AG04450 (cell line): ENCODE measurements at regions not wholly inside any gene's neighbourhood (a gene's known extent, or its start where the extent isn't known, plus 50 kb on each side); places are given as distances from the start of the nearest gene placed in this dataset.

Experiments
- CTCF ChIA-PET: fragments of 300-600, 350-600 bp; formaldehyde crosslinking; extraction: SDS; loops from one replicate; lab custom pipeline; 2022; ENCODE audit warnings: antibody characterized with exemption, inconsistent platforms; lab: Charles Lee
- POLR2A ChIA-PET: fragments of 350-600 bp; formaldehyde crosslinking; extraction: SDS; loops from one replicate; lab custom pipeline; 2021; ENCODE audit warnings: antibody characterized with exemption, inconsistent platforms; lab: Yijun Ruan, JAX
- DNase-seq: peaks from one replicate; pipeline ENCODE4 v3.0.0-alpha.2; 2011; ENCODE audit warnings: low read depth, low spot score
- H3K27ac ChIP-seq: one replicate; pipeline ENCODE4 v1.5.1; 2012; ENCODE audit warnings: low read depth, low read length, control low read depth
- H3K27me3 ChIP-seq: one replicate; pipeline ENCODE4 v1.6.0; 2012; ENCODE audit warnings: low read length; ENCODE audit not compliant: control insufficient read depth, insufficient read depth
- H3K4me3 ChIP-seq: 2 replicates; pipeline ENCODE4 v1.5.1; 2011; ENCODE audit warnings: mild to moderate bottlenecking, low read depth, low read length, control low read depth
- H3K9me3 ChIP-seq: 2 replicates; pipeline ENCODE4 v1.5.1; 2012; ENCODE audit warnings: low read length; ENCODE audit not compliant: control insufficient read depth, insufficient read depth
- TF ChIP-seq, protein P1 (sequence below): IDR thresholded peaks from 2 replicates; pipeline ENCODE4 v1.5.1; 2011; ENCODE audit warnings: low read depth, low read length, control low read depth, inconsistent platforms

DNA sequence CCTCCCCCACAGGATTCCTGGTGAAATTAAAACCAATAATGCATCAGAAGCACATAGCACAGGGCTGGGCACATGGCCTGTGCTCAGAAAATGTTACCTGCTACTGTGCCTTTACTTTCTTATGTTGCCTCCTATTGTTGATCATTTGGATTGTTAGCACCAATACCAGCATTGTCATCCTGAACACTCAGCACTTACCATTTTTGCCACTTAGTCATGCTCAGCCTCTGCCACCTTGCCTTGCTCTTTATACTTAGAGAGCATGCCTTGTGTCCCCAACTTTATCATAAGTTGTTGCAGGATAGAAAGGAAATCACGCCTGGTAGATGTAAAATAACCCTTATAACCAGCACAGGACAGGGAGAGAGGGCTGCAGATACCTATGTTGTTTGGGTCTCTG, 361.0 kb upstream of the RUNX1 start:
- POLR2A ChIA-PET = no interaction called here
- TF ChIP-seq, protein P1, sequence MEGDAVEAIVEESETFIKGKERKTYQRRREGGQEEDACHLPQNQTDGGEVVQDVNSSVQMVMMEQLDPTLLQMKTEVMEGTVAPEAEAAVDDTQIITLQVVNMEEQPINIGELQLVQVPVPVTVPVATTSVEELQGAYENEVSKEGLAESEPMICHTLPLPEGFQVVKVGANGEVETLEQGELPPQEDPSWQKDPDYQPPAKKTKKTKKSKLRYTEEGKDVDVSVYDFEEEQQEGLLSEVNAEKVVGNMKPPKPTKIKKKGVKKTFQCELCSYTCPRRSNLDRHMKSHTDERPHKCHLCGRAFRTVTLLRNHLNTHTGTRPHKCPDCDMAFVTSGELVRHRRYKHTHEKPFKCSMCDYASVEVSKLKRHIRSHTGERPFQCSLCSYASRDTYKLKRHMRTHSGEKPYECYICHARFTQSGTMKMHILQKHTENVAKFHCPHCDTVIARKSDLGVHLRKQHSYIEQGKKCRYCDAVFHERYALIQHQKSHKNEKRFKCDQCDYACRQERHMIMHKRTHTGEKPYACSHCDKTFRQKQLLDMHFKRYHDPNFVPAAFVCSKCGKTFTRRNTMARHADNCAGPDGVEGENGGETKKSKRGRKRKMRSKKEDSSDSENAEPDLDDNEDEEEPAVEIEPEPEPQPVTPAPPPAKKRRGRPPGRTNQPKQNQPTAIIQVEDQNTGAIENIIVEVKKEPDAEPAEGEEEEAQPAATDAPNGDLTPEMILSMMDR = no peak
- Histone ChIP-seq H3K4me3 (no peak overlapping the region), H3K27ac (no peak overlapping the region), H3K9me3 (peaks cover 4% of the 10 kb centered on the region; the same call in 1 of the 2 replicates), H3K27me3 (no peaks in the 10 kb centered on the region)
- DNase-seq = no peak
- CTCF ChIA-PET = no interaction called here

DNA sequence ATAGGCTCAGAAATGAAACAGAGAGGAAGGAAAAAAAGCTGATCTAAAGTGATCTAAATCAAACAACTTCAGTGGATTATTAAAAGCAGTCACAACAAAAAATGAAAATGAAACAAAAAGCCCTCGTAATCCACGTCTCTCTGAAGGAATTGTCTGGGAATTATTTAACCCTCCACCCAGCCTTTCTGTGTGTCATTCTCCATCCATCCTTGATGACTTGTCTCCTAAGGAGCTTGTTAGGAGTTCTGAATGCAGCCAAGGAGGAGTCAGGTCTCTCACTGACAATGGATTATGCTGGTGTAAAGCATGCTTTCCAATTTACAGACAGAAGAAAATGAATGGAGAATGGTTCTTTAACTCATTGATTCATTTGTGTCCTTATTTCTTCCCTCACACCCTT, 359.3 kb upstream of the RUNX1 start:
- TF ChIP-seq, protein P1 = no peak
- Histone ChIP-seq H3K4me3 (peak overlapping the region; percentile 34), H3K27me3 (no peaks in the 10 kb centered on the region), H3K9me3 (peaks cover 4% of the 10 kb centered on the region; the same call in 1 of the 2 replicates), H3K27ac (no peak overlapping the region)
- CTCF ChIA-PET = interaction anchor here (1.2 kb wide), 1 partner anchor 9 kb away, joined by 3 read pairs; no protein-coding TSS in a partner anchor
- no peak for DNase-seq
- POLR2A ChIA-PET = no interaction called here

DNA sequence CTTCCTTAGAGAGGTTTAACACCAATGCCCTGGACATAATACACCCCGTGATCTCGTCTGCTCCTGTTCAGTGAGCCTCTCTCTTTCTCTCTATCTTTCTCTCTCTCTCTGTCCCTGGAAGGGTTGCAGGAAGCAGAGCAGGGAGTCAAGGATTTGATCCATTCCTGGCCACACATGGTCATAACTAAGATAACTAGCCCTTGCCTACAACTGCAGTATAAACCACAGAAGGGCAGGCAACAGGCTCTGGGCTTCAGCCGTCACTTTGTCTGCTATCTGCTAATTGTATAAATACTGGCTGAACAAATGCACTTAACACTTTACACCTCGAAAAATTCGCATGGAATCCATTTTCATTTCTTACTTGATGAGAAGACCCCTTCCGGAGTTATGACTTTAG, 357.5 kb upstream of the RUNX1 start:
- peaks cover 4% of the 10 kb centered on the region; the same call in 1 of the 2 replicates for H3K9me3 ChIP-seq
- no peak overlapping the region for H3K4me3 ChIP-seq
- POLR2A ChIA-PET = no interaction called here
- CTCF ChIA-PET = no interaction called here
- H3K27ac ChIP-seq = no peak overlapping the region
- H3K27me3 ChIP-seq = no peaks in the 10 kb centered on the region
- TF ChIP-seq, protein P1 = no peak
- no peak for DNase-seq

DNA sequence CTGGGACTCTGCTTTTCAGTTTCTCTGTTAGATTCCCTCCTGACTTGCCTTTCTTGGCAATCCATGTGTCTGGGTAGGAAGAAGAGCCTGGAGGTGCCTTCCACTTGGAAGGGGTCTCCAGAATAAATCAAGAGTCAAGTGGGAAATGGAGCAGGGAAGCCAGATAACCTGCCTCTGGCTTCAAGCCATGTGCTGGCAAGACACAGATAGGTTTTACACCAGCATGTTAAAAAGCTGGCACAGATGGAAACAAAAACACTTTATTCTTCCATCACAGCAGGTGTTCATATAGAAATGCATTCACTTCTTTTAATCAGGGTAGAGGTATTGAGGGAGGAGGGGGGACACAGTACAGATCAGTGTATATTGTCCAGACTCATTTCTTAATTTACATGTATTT, 356.9 kb upstream of the RUNX1 start:
- no peaks in the 10 kb centered on the region for H3K27me3 ChIP-seq
- TF ChIP-seq, protein P1 = no peak
- H3K4me3 ChIP-seq = no peak overlapping the region
- no peak overlapping the region for H3K27ac ChIP-seq
- no peak for DNase-seq
- H3K9me3 ChIP-seq = no peaks in the 10 kb centered on the region
- ChIA-PET CTCF (no interaction called here), POLR2A (no interaction called here)

DNA sequence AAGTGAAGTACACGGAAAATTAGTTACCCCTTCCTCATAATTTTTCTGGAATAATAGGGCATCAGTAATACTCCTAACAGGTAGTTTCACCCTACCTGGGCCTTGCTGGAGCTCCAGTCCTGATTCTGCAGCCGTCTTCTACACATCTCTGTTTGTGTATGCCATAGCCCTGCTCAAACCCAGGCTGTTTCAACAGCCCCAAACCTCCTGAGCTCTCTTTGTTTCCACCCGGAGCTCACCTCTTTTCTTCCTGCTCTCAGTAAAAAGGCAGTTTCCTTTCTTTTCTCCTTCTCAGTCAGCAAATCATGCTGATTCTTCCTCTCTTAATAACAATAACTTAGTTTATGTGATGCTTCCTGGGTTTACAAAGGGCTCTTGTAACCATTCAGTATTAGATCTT, 355.1 kb upstream of the RUNX1 start:
- POLR2A ChIA-PET = no interaction called here
- Histone ChIP-seq H3K9me3 (no peaks in the 10 kb centered on the region), H3K27me3 (no peaks in the 10 kb centered on the region), H3K4me3 (no peak overlapping the region), H3K27ac (no peak overlapping the region)
- TF ChIP-seq, protein P1 = no peak
- CTCF ChIA-PET = no interaction called here
- DNase-seq = no peak
